ENCODE measurements at regions not wholly inside any gene's neighbourhood (a gene's known extent, or its start where the extent isn't known, plus 50 kb on each side); places are given as distances from the start of the nearest gene placed in this dataset.
A peak's percentile ranks its signal among the peaks of the same experiment; 100 is the strongest.

DNA sequence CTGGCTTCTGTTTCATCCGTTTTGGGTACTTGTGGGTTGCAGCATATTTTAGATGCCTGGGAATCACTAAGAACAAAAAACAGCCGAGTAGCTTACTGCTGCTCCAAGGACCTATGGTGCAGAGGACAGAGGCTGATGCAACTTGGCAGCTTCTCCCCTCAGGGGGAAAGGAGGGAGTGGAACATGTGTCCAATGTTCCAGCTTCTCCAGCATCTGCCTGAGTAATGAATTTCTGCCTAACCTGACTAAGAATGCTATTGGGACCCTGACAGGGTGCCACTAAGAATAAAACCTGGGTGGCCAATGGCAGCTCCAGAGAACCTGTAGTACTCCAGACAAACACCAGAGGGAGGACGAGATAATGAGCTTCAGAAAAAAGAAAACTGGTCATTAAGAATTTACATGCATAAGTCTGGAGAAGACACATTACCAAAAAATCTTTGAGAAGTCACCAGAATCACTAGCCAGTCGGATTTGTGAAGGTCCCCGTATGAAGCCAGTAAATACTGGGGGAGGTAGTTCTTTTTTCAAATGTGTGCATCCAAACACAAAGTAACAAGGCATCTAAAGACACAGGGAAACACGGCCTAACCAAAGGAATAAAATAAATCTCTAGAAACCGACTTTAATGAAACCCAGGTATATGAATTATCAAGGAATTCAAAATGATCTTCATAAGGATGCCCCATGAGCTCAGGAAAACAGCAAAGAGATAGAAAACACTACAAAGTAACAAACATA, 293.5 kb downstream of the HINT1 start:
- no peak overlapping the region for H3K4me3 Mint-ChIP-seq (ENCODE audit: unreplicated experiment)
- no peaks in the 10 kb centered on the region for H3K27me3 Mint-ChIP-seq (ENCODE audit: insufficient read depth, unreplicated experiment)
- peak; percentile 68 for DNase-seq (ENCODE audit: unreplicated experiment)
- ChIA-PET CTCF (interaction anchor here (0.6 to 3.0 kb wide), 36 partner anchors 9 to 1846 kb away, joined by 3 to 33 read pairs (median 4); no protein-coding TSS in a partner anchor), POLR2A (interaction anchor here (0.6 kb wide), 2 partner anchors 93 to 237 kb away, joined by 3 to 5 read pairs; no protein-coding TSS in a partner anchor)
- BruUV-seq (replicated peaks) = no TSS peak
- H3K36me3 Mint-ChIP-seq (ENCODE audit: insufficient read depth, unreplicated experiment) = no peaks in the 10 kb centered on the region
- TF ChIP-seq, protein P1, sequence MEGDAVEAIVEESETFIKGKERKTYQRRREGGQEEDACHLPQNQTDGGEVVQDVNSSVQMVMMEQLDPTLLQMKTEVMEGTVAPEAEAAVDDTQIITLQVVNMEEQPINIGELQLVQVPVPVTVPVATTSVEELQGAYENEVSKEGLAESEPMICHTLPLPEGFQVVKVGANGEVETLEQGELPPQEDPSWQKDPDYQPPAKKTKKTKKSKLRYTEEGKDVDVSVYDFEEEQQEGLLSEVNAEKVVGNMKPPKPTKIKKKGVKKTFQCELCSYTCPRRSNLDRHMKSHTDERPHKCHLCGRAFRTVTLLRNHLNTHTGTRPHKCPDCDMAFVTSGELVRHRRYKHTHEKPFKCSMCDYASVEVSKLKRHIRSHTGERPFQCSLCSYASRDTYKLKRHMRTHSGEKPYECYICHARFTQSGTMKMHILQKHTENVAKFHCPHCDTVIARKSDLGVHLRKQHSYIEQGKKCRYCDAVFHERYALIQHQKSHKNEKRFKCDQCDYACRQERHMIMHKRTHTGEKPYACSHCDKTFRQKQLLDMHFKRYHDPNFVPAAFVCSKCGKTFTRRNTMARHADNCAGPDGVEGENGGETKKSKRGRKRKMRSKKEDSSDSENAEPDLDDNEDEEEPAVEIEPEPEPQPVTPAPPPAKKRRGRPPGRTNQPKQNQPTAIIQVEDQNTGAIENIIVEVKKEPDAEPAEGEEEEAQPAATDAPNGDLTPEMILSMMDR (IDR thresholded peaks at IDR 0.05; ENCODE audit: unreplicated experiment) = peak; percentile 90
- H3K9me3 Mint-ChIP-seq (ENCODE audit: unreplicated experiment) = no peaks in the 10 kb centered on the region
- no peak overlapping the region for H3K27ac Mint-ChIP-seq (ENCODE audit: low read depth, unreplicated experiment)
- intact Hi-C loops (cut with micrococcal nuclease) = loop anchor here (1.0 kb wide), 2 partner anchors 239 to 546 kb away; no protein-coding TSS in a partner anchor
- H3K4me1 Mint-ChIP-seq (ENCODE audit: insufficient read depth, unreplicated experiment) = peaks cover 13% of the 10 kb centered on the region

DNA sequence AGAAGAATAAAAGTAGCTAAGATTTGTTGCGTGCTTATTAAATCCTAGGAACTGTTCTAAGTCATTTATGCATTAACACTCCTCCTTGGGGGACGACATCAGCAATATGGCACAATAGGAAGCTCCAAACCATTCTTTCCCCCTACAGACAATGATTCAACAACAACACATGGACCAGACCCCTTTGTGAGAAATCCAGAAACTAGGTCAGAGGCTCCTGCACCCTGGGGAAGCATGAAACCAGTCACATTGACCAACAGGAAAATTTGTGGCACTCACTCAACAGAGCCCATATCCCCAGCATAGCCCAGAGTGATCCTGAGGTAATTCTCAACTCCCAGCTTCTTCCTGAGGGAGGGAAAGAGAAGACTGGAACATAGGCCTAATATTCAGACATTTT, 294.4 kb downstream of the HINT1 start:
- ChIA-PET CTCF (interaction anchor here (0.6 to 3.0 kb wide), 27 partner anchors 9 to 760 kb away, joined by 3 to 33 read pairs (median 5); no protein-coding TSS in a partner anchor), POLR2A (interaction anchor here (0.7 kb wide), 1 partner anchor 450 kb away, joined by 3 read pairs; no protein-coding TSS in a partner anchor)
- Mint-ChIP-seq H3K27ac (ENCODE audit: low read depth, unreplicated experiment) (no peak overlapping the region), H3K4me3 (ENCODE audit: unreplicated experiment) (no peak overlapping the region), H3K36me3 (ENCODE audit: insufficient read depth, unreplicated experiment) (no peaks in the 10 kb centered on the region), H3K4me1 (ENCODE audit: insufficient read depth, unreplicated experiment) (peaks cover 13% of the 10 kb centered on the region), H3K27me3 (ENCODE audit: insufficient read depth, unreplicated experiment) (no peaks in the 10 kb centered on the region), H3K9me3 (ENCODE audit: unreplicated experiment) (no peaks in the 10 kb centered on the region)
- BruUV-seq (replicated peaks) = no TSS peak
- intact Hi-C loops (cut with micrococcal nuclease) = loop anchor here (1.0 kb wide), 2 partner anchors 240 to 547 kb away; no protein-coding TSS in a partner anchor
- TF ChIP-seq, protein P1 (IDR thresholded peaks at IDR 0.05; ENCODE audit: unreplicated experiment) = no peak
- no peak for DNase-seq (ENCODE audit: unreplicated experiment)

DNA sequence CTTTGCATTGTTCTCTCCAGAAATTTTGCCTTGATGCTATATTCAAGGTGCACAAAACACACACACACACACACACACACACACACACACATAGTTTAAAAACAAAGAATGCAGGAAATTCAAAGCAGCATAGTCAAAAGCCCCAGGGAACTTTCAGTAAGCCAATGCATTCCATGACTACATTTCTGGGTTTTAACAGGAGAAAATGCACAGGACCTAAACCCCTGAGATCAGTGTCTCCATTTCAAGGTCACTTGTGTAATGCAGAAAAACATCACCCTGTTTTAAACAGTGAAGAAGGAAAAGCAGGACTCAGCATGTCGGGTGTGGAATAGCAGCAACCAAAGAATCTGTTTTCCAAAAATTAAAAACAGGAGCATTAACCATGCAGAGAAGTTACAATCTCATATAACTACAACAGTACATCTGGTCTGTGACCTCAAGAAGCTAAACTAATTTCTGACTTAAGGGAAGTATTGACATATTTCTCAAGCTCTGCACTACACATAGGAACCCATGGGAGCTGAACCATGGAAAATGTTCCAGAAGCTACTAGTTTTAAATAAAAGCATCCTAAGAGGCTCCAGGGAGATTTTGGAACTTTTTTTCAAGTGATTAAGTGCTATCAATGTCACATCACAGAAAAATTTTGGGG, 296.7 kb downstream of the HINT1 start:
- BruUV-seq (replicated peaks) = no TSS peak
- peaks cover 13% of the 10 kb centered on the region for H3K4me1 Mint-ChIP-seq (ENCODE audit: insufficient read depth, unreplicated experiment)
- no peak overlapping the region for H3K27ac Mint-ChIP-seq (ENCODE audit: low read depth, unreplicated experiment)
- DNase-seq (ENCODE audit: unreplicated experiment) = no peak
- H3K27me3 Mint-ChIP-seq (ENCODE audit: insufficient read depth, unreplicated experiment) = no peaks in the 10 kb centered on the region
- TF ChIP-seq, protein P1 (IDR thresholded peaks at IDR 0.05; ENCODE audit: unreplicated experiment) = no peak
- H3K4me3 Mint-ChIP-seq (ENCODE audit: unreplicated experiment) = no peak overlapping the region
- intact Hi-C loops (cut with micrococcal nuclease) = no loop called here
- H3K9me3 Mint-ChIP-seq (ENCODE audit: unreplicated experiment) = no peaks in the 10 kb centered on the region
- ChIA-PET POLR2A (interaction anchor here (0.9 kb wide), 1 partner anchor 11 kb away, joined by 3 read pairs; no protein-coding TSS in a partner anchor), CTCF (interaction anchor here (0.6 to 0.9 kb wide), 4 partner anchors 10 to 604 kb away, joined by 3 read pairs; no protein-coding TSS in a partner anchor)
- peaks cover 6% of the 10 kb centered on the region for H3K36me3 Mint-ChIP-seq (ENCODE audit: insufficient read depth, unreplicated experiment)
